ENCODE measurements at regions not wholly inside any gene's neighbourhood (a gene's known extent, or its start where the extent isn't known, plus 50 kb on each side); places are given as distances from the start of the nearest gene placed in this dataset.
A peak's percentile ranks its signal among the peaks of the same experiment; 100 is the strongest.

GRCh38 chr11:90912631-90913030 is 689.8 kb upstream of the CHORDC1 start:
- no peak for DNase-seq

- no peak for DNase-seq
Measured at GRCh38 chr11:90911192-90911591, 688.3 kb upstream of the CHORDC1 start.

GRCh38 chr11:90908074-90908473 is 685.2 kb upstream of the CHORDC1 start:
- DNase-seq = no peak

- no peak for DNase-seq
Measured at GRCh38 chr11:90895850-90896249, 673.0 kb upstream of the CHORDC1 start.

- DNase-seq = peak; percentile 36
Measured at GRCh38 chr11:90890347-90890746, 667.5 kb upstream of the CHORDC1 start.

GRCh38 chr11:90884181-90884580 is 661.3 kb upstream of the CHORDC1 start:
- no peak for DNase-seq

- DNase-seq = no peak
Measured at GRCh38 chr11:90874986-90875385, 652.1 kb upstream of the CHORDC1 start.

GRCh38 chr11:90874281-90874680 is 651.4 kb upstream of the CHORDC1 start:
- DNase-seq = no peak

- no peak for DNase-seq
Measured at GRCh38 chr11:90867416-90867815, 644.6 kb upstream of the CHORDC1 start.

GRCh38 chr11:90856790-90857189 is 633.9 kb upstream of the CHORDC1 start:
- no peak for DNase-seq

GRCh38 chr11:90855531-90855930 is 632.7 kb upstream of the CHORDC1 start:
- DNase-seq = no peak

GRCh38 chr11:90851196-90851595 is 628.3 kb upstream of the CHORDC1 start:
- DNase-seq = no peak

- DNase-seq = no peak
Measured at GRCh38 chr11:90849312-90849711, 626.5 kb upstream of the CHORDC1 start.

- peak; percentile 29 for DNase-seq
Measured at GRCh38 chr11:90847268-90847886, 624.5 kb upstream of the CHORDC1 start.

- DNase-seq = no peak
Measured at GRCh38 chr11:90846628-90847027, 623.8 kb upstream of the CHORDC1 start.

GRCh38 chr11:90845799-90846198 is 623.0 kb upstream of the CHORDC1 start:
- DNase-seq = no peak

- no peak for DNase-seq
Measured at GRCh38 chr11:90845126-90845525, 622.3 kb upstream of the CHORDC1 start.

- DNase-seq = no peak
Measured at GRCh38 chr11:90844041-90844440, 621.2 kb upstream of the CHORDC1 start.

GRCh38 chr11:90842681-90843080 is 619.8 kb upstream of the CHORDC1 start:
- DNase-seq = no peak

- no peak for DNase-seq
Measured at GRCh38 chr11:90840071-90840470, 617.2 kb upstream of the CHORDC1 start.

- no peak for DNase-seq
Measured at GRCh38 chr11:90836031-90836430, 613.2 kb upstream of the CHORDC1 start.

- DNase-seq = no peak
Measured at GRCh38 chr11:90823446-90823845, 600.6 kb upstream of the CHORDC1 start.

GRCh38 chr11:90822996-90823395 is 600.1 kb upstream of the CHORDC1 start:
- DNase-seq = no peak

- DNase-seq = no peak
Measured at GRCh38 chr11:90818196-90818745, 595.4 kb upstream of the CHORDC1 start.

- DNase-seq = no peak
Measured at GRCh38 chr11:90809581-90809980, 586.7 kb upstream of the CHORDC1 start.
